IPS-NIHi7 (cell line): ENCODE measurements at regions not wholly inside any gene's neighbourhood (a gene's known extent, or its start where the extent isn't known, plus 50 kb on each side); places are given as distances from the start of the nearest gene placed in this dataset.

Experiments used
- DNase-seq: peaks from one replicate; pipeline ENCODE4 v3.0.0; 2012; ENCODE audit warnings: mixed read lengths; ENCODE audit errors: extremely low spot score

DNA sequence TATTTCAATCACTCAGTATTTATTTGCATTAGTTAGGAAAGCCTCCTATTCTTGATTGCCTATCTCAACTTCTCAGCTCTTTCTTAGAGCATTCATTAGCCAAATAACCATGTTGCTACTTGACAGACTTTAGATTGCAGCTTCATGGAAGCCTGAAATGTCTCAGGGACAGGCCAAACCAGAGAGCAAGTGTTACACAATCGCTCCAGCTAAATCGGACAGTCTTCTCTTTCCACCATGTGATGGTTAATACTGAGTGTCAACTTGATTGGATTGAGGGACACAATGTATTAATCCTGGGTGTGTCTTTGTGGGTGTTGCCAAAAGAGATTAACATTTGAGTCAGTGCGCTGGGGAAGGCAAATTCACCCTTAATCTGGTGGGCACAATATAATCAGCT is 106.5 kb upstream of the DRD2 start:
- DNase-seq, result no peak

DNA sequence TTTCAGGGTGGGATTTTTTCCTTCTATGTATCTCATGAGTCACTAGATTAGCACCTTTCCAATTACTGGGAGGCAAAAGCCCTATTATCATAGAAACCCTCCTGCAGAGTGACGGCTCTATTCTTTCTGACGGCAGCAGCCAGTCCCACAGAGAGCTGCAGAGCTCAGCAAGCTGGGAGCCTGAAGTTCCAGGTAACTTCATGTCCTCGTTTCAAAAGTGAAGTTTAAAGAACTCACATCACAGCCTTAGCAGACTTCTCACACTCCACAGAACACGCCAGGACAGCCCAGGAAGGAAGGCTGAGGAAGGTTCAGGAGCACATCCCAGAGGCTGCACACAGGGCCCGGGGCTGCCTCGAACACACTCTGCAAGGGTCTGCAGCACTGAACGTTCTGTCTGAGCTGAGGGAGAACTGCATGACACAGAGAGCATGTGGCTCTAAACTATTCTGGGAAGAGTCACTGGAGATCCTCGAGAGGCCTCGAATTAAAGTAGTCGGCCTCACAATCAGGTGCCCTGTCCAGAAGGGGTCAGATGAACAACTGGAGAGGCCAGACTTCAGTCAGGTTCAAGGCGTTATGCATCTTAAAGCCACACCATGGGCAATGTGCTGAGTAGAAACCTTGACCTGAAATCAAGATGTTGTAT is 104.2 kb upstream of the DRD2 start:
- no peak for DNase-seq

DNA sequence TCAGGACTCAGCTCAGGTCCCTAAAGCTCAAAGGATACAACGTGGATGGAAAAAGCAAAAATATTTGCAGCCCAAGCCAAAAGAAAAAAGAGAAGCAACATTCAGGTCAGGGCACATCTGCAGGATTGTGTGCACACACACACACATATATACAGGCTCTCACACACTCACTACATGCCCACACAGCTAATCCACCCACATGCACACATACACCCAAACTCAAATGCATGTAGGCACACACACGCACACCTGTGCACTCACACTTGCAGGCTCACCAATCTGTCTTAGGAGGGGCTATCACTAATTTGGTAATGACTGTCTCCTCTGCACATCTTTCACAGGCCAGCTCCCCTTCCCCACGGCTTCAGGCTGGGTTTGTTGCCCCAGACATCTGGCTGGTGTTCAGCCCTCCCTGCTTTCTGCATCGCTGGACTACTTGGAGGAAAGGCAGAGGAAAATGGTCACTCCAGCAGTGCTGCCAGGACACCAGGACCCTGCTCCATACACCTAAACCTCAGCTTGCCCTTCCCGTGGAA is 103.6 kb upstream of the DRD2 start:
- DNase-seq, result no peak

DNA sequence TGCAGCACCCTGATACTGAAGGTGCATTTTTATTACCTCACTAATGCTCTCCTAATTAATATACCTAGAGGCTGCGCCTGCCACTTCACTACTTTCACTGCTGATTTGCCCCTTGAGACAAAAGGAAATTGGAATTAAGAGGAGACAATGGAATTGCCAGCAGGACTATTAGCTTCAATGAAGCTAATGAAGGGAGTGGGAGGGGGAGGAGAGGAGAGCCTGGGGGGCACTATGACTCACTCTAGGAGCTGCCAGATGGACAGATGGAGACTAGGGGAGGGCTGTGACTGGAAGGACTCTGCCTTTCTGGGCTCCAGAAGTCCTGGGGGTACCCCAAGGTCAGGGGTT is 102.8 kb upstream of the DRD2 start:
- DNase-seq, result peak; percentile 45

DNA sequence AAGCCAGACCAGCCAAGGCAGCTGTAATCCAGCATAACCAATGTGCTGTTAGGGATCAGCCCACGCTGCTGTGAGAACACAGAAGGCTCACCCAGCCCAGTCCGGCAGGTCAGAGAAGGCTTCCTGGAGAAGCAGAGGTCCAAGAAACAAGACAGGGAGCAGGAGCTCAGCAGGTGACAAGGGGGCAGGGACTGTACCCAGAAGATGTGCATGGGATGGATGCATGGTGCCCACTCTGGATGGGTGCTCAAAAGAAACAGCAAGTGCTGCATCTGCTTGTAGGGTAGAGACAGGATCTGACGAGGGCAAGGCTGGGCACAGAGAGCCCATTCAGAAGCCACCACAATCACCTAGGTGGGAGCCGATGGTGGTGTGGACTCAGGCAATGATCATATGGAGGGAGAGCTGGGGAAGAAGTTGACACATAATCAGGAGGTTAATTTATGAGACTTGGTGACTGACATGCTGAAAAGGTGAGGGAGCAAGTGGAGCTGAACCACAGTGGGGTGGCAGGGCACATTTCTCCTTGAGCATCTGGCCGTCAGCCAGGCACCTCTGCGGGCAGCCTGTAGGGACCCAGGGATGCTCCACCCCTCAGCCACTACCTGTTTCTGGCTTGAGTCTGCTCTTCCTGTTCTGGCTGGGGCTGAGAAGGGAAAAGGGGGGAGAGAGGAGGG is 102.3 kb upstream of the DRD2 start:
- peak; percentile 53 for DNase-seq

DNA sequence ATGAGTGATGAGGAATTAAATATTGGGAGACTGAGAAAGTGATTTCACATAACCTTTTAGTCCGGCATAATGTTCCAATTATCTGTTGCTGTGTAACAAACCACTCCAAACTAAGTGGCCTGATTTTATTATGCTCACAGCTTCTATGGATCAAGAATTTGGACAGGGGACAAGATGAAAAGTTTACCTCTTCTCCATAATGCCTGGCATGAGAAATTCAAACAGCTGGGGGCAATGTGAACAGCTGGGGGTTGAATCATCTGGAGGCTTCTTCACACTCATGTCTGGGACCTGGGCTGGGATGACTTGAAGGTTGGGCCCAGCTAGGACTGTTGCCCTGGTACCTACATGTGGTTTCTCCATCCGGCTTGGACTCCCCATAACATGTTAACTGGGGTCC is 99.4 kb upstream of the DRD2 start:
- DNase-seq, result no peak

DNA sequence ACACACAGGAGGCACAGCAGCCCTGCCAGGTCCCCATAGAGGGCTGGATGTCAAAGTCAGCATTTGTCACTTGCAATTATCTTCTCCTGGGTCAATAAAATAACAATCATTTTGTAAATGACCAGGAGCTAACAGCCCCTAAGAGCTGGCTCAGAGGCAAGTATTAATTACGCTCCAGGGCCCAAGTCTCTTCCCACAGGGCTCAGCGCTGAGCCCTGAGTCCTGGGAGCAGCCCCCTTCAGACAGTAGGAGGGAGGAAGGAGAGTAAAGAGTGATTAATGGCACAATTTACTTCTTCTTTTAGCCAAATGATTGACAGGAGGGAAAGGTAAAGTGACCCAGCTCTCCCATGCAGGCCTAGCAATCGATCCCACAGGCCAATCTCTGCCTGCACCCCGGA is 99.0 kb upstream of the DRD2 start:
- DNase-seq, result no peak

DNA sequence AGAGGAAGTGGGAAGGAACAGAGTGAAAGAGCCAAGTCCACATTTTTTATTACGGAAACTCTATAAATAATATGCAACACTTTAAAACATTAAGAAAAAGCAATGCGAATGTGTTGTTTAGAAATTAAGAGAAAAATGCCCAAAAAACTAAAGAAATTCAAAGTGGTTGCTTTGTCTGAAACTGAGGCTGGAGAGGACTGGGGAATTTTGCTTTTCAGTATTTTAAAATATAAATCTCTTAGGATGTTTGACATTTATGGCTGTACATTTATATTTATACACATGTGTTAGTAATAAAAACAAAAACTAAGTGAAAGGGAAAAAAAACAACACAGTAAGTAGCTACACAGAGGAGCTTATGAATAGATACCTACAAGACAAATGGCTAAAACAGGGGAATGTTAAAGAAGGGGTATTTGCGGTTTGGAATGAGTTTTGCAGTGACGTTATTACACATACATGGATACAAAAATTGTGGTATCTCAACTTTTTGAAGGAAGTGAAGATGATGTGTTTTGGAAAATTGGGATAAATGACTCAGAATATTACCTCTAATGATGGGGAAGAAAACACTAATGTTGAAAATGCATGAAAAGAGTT is 97.0 kb upstream of the DRD2 start:
- DNase-seq, result no peak

DNA sequence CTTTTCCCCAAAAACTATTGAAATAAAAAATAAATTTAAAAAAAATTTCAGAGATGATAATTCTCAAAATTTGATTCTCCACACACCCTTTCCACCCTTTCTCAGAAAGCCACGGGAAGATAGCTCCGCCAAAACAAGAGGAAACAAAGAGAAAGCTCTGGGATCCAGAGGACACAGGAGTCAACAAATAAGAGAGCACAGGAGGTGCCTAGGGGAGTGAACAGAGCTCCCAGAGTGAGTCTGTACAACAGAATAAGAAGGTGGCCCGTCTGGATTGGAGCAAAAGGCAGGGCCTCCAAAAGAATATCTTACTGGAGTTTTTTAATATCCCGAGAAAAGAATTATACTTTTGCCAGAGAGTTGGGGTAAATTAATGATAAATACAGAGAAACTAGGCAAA is 96.3 kb upstream of the DRD2 start:
- no peak for DNase-seq

DNA sequence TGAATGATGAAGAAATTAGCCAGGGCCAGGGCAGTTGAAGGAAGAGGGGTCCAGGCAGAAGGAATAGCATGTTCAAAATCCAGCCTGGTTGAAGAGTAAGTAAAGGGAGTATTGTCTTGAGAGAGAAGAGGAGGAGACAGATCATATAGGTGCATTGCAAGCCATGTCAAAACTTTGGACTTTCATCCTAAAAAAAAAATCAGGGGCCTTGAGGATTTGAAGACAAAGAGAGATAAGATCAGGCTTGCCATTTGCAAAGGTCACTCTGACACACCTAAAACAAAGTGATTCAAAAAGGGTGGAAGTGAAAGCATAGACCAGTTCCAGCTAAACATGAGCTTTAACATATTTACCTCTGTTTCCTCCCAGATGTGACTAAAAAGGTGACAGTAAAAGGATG is 95.7 kb upstream of the DRD2 start:
- no peak for DNase-seq

DNA sequence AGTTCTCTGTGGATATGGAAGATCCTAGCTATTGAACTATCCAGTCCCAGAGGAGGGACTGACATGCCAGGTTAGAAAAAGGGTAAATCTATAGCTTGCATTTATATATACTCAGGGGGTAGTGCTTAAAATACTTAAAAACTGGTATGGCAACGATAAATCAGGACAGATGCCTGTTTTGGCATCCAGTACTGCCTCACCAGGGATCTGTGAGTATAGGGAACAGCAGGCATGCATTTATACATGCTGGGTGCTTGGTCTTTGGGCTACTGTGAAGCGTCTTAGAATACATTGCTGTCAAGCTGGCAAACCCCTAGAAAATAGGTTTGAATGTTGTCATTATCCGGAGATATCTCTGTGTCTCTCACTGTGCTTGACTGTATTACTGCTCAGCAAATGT is 94.2 kb upstream of the DRD2 start:
- no peak for DNase-seq

DNA sequence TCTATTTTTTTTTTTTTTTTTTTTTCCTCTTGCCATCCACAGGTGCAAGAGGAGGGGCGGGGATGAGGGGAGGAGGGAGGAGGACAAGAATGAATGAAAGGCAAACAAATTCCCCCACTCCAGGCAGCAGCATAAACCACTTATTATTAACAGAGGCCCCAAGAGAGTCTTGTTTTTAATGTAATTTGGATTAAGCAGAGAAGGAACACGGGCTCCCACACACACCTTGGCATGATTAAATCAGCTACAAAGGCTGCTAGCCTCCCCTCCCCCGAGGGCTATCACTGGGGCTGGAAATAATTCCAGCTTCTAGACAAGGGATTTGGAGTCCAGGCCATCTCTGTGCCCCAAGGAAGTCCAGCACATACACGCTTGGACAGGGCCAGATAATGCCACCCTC is 93.4 kb upstream of the DRD2 start:
- no peak for DNase-seq

DNA sequence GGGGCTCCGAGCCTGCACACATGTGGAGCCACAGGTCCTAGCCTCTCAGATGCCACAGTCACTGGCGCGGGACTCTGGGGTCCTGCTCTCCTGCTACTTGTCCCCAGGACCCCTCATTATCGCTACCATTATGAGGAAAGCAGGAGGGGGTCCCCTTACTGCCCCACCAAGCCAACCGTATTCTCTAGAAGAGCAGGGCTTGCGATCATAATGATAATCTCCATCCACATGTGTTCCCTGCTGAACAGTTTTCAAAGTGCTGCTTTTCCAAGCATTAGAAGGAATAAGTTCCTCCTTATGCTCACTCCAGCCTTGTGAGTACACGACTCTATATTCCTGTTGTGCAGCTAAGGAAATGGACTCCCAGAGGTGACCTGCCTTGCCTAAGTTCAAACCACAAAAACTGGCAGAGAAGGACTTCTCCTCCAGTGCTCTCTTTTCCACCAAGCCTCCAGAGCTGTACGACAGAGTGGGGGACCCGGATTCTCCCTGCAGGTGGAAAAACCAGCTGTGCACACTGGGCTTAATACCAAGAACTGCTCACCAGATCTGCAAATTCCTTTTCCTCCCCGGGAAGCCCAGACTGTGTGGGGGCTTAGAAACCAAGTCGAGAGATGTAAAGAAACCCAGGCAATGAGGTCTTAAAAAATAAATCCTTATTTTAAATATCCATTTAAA is 92.8 kb upstream of the DRD2 start:
- DNase-seq, result no peak

DNA sequence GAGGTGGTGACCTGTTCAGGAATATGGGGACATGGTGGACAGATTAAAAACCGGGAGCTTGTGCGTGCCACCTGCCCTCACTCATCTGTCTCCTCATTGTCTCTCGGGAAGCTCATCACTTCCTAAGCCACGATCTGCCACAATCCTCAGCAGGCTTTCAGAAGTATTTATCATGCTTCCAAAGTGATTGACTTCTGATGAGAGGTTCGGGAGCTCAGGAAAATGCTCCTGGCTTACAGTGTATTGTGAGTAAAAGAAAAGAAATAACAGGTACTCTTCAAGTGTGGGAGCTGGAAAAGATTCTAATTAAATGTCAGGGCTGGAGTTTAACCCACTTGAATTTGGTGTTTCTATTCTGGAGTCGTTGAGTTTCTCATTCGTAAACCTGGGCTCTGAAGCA is 91.9 kb upstream of the DRD2 start:
- no peak for DNase-seq

DNA sequence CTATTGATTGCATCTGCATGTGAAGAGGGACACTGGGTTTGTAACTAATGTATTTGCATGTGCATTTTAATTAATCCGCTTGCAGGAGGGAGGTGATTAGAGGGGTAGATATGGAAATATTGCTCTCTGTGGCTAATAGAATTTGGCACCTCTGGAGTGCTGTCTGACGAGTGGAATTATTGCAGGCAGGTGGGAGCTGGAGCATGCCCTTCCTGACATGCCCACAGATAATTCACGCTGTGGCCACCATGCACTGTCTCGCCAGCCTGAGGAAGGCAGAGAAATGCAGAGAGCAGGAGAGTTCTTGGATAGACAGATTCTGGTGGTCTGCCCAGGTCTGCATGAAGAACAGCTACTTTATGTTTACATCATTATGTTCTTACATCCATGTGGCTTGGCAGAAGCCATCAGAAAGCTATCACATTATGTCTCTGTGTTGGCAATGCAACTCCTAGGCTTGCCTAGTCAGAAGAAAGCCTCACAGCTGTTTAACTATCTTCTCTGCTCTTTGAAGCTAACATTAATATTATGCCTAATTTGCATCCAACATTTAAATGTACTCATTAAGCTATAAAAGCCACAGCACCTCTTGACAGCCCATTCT is 89.4 kb upstream of the DRD2 start:
- DNase-seq, result no peak

DNA sequence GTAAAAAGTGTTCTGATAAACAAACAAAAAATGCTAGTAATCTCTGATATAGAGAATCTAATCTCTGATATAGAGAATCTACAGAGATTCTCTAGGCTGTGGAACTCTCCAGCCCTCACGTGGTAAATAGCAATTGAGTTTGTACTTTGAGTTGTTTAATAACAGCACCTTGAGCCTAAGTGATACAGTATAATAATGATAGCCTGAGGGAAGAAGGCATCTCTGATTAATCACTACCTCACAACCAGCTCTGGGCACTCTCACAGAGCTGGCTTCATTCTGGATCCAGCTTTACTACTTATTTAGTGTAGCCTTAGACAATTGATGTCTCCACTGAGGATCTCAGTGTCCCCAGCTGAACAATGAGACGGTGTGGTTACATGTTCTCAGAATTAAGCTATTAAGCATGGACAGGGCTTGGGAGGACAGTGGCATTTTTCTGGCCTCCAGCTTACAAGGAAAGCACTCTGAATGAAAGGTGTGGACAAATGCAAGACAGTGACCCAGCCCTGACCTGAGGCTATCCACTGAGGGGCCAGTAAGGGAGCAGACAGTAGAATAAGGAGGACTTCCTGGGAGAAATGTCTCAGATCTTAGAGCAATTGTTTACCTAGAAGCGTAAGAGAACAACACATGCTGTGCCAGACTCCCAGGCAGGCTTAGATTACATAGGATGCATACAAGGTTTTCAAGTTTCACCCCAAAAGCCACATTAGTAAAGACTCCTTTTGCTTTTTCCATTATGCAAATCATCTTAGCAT is 88.7 kb upstream of the DRD2 start:
- DNase-seq, result no peak

DNA sequence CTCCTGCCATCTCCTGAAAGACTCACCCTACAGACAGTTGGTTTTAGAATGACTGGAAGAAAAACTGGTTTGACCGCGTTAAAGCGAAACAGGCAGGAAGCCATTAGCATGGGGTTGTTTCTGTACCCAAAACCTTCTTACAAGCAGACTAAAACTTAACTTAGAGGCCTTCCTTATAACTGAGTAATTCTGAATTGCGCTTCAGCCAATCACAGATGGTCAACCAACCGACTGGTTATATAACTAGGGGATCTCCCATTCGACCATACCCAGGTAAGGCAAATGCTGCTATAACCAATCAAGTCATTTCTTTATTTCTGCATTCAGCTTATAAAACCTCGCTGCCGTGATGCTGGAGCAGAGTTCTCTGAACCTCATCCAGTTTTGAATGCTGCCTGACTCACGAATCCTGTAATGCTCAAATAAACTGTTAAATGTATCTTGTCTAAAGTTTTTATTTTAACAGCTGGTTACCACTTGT is 87.8 kb upstream of the DRD2 start:
- DNase-seq, result no peak

DNA sequence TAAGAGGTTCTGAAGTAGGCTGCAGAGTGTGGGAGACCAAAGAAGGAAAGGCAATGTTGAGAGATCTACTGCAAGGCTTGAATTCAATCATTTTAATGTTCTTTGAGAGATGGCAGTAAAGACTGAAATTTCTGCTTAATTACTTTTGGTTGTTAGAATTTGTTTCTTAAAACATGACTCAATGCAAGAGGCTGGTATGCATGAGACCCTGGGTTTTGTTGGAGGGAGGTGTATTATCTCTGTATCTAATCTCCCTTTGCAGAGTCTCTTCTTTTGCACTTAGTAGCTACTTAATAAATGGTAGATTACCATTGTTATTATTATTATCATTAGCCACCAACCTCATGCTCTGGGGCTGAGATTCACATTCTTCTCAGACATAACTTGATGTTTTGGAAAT is 87.4 kb upstream of the DRD2 start:
- no peak for DNase-seq

DNA sequence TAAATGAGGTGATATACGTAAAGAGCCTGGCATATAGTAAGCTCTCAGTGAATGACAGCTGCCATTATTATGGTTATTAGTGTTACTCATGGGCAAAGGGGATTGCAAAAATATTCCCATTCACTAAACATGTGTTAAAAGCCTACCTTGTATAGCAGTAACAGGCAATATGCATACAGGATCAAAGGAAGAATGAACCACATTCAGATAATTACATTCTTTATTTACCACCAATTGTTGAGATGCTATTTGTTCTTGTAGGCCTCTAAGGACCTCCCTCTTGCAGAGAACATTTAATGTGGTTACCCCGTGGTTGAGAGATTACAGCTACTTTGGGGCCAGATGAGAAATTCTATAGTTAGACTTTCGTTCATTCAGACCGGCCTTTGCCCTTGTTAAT is 82.7 kb upstream of the DRD2 start:
- no peak for DNase-seq

DNA sequence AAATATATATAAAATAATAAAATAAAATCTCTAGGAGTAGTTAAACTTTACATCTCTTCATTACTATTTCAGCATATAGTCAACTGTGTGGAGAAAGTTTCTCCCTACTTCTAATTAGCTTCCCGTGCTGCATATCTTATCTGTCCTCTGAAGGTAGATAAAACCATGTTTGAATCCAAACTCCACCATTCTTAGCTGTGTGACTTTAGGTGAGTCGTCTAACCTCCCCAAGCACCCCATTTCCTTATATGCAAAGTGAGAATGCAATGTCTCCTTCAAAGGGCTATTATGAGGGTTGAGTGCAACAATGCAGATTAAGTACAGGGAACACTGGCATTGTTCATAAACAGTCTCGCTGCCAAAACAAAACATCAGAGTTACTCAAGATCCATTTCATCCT is 80.8 kb upstream of the DRD2 start:
- DNase-seq, result no peak

DNA sequence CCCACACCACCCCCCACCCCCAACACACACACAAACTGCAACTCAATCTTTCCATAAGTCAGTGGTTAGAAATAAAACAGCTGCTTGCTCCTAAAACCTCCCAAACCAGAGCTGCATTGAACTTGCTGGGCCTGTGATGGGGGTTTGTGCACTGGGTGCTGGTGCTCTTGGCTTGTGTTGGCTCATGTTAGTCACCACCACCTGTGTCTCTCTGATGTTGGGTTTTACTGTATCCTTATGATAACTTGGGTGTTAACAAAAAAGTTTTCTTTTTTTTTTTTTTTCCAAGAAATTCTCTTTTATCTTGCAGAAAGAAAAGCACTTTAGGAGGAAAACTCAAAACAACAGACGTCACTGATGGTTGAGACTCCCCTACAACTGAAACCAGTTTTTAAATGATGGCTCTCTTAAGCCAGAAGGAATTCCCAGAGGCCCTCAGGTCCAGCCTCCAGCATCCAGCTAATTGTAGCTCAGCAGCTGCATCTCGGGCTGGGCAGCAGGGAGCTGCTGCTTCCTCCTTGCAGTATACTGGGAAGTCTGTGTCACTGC is 79.9 kb upstream of the DRD2 start:
- no peak for DNase-seq
